Lung (tissue), 11 donors: ENCODE measurements at regions not wholly inside any gene's neighbourhood (a gene's known extent, or its start where the extent isn't known, plus 50 kb on each side); places are given as distances from the start of the nearest gene placed in this dataset.

ENCODE experiments used
- ATAC-seq: fragments of 200-7000 bp; cut with Tn5 transposase; one replicate; pipeline ENCODE4 v1.9.1; 2020; ENCODE audit warnings: moderate number of reproducible peaks; ENCODE audit not compliant: insufficient read depth, low FRiP score
- DNase-seq, 3 donors: peaks; one replicate each; pipeline ENCODE4 v3.0.0-alpha.2; 2013 to 2017
- H3K27ac ChIP-seq, 2 donors: one replicate each; pipeline ENCODE4 v1.5.1; 2013; ENCODE audit warnings: mild to moderate bottlenecking in 2 of 2, moderate library complexity in 2 of 2, control low read depth in 1 of 2, inconsistent platforms in 1 of 2, low read depth in 1 of 2, low read length in 1 of 2
- H3K27me3 ChIP-seq, 3 donors: one replicate each; pipeline ENCODE4 v1.5.1; 2013; ENCODE audit warnings: low read length in 2 of 3; ENCODE audit not compliant: control insufficient read depth in 3 of 3, insufficient read depth in 3 of 3
- H3K36me3 ChIP-seq, 4 donors: one replicate each; pipeline ENCODE4 v1.5.1; 2013; ENCODE audit warnings: low read length in 4 of 4, mild to moderate bottlenecking in 1 of 4, moderate library complexity in 1 of 4; ENCODE audit not compliant: control insufficient read depth in 4 of 4, insufficient read depth in 4 of 4
- H3K4me1 ChIP-seq, 5 donors: one replicate each; pipeline ENCODE4 v1.5.1; 2013; ENCODE audit warnings: low read length in 5 of 5, mild to moderate bottlenecking in 2 of 5, moderate library complexity in 1 of 5; ENCODE audit not compliant: control insufficient read depth in 5 of 5, insufficient read depth in 5 of 5
- H3K4me3 ChIP-seq: one replicate; pipeline ENCODE4 v1.5.1; 2013; ENCODE audit warnings: mild to moderate bottlenecking, control low read depth, moderate library complexity
- H3K9ac ChIP-seq, 2 donors: one replicate each; pipeline ENCODE4 v1.5.1; 2013; ENCODE audit warnings: low read length in 2 of 2, control low read depth in 1 of 2; ENCODE audit not compliant: insufficient read depth in 1 of 2
- H3K9me3 ChIP-seq, 4 donors: one replicate each; pipeline ENCODE4 v1.5.1; 2013; ENCODE audit warnings: low read length in 3 of 4, mild to moderate bottlenecking in 1 of 4, moderate library complexity in 1 of 4; ENCODE audit not compliant: control insufficient read depth in 4 of 4, insufficient read depth in 3 of 4
- CTCF ChIP-seq: IDR thresholded peaks from 2 replicates; pipeline ENCODE4 v1.5.1; 2012; ENCODE audit warnings: mild to moderate bottlenecking; ENCODE audit errors: control extremely low read depth, extremely low read depth
- WGBS, 2 donors: extraction: QIAGEN DNeasy Blood & Tissue Kit; methylation state at CpG; one replicate each; pipeline ENCODE4 v1.1.7; 2013; 5-methylcytosine and 5-hydroxymethylcytosine counted together
- donor health status: control.
- donor health status: control.
- donor health status: Bipolar disorder and iron deficiency.
- donor health status: healthy.
- donor health status: DM: yes; HTN: yes; CAD: no.

DNA sequence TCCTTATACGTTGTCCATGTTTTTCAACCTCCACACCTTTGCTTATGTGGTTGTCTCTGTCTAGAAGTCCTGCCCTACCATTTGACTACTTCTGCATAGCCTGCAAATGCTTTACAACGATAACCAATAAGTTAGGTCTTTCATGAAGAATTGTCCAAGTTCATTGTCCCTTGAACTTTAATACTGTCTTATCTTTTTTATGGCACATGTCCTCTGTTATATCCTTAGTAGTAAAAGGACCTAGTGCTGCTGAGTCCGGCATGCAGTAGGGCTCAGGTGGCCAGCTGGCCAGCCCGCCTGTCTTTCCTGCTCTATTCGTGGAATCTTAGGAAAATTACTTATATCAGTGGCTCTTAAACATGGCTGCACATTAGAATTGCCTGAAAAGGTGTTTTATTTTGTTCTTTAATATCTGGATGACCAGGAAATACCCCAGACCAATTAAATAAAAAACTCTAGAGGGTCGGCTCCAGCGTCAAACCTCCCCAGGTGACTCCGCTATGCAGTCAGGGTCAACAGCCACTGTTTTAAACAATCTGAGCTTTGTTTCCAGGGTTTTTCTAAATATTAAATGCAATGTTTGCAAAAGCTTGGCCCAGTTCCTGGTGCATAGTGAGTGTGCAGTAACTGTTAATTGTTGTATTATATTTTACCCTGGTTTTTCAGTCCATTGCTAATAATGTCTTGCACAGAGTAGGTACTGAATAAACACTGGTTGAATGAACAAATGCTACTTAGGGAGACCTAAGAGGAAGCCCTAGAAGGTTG is 64.6 kb upstream of the SESN3 start:
- Histone ChIP-seq H3K27ac (no peak overlapping the region), H3K4me1 (peaks cover 0 to 22% (median 3%) of the 10 kb centered on the region in 5 donors), H3K4me3 (no peak overlapping the region), H3K9ac (no peak overlapping the region), H3K36me3 (no peaks in the 10 kb centered on the region), H3K27me3 (no peaks in the 10 kb centered on the region), H3K9me3 (no peaks in the 10 kb centered on the region)
- DNase-seq (peak in 1 of 3 donors; percentile 59), ATAC-seq (no peak)
- no peak for TF ChIP-seq CTCF
- 83 to 94% methylated on average over 8 of the region's 8 CpGs for WGBS, 2 donors

- H3K27ac ChIP-seq: no peak overlapping the region
- 98 to 100% methylated on average over 1 of the region's 1 CpG for WGBS, 2 donors
Observed at GRCh38 chr11:95294701-95295100, 63.7 kb upstream of the SESN3 start.

DNA sequence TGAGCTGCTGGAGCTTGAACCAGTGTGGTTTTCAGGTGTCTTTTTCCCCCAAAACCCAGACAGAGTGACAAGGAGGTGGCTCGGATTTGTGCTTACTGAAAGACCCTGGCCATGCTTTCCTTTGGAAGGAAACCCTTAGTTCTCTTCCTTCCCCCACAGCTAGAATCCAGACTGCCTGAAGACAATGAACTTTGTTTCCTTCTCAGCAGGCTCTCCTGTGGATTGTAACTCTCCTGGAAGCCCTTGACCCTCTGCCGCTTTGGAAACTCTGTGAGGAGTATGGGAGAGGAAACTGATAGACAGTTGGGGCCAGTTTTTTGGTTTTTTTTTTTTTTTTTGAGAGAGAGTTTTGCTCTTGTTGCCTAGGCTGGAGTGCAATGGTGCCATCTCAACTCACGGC is 62.1 kb upstream of the SESN3 start:
- ATAC-seq (no peak), DNase-seq (no peak)
- H3K4me3 ChIP-seq: no peak overlapping the region
- no peaks in the 10 kb centered on the region for H3K27me3 ChIP-seq
- H3K4me1 ChIP-seq: peaks cover 0 to 10% (median 0%) of the 10 kb centered on the region in 5 donors
- H3K9me3 ChIP-seq: no peaks in the 10 kb centered on the region
- H3K27ac ChIP-seq: no peak overlapping the region
- no peaks in the 10 kb centered on the region for H3K36me3 ChIP-seq
- no peak for TF ChIP-seq CTCF
- WGBS, 2 donors: 91 to 93% methylated on average over 3 of the region's 3 CpGs
- no peak overlapping the region for H3K9ac ChIP-seq

More at GRCh38 chr11:95294701-95295100, 63.7 kb upstream of the SESN3 start:
- no peaks in the 10 kb centered on the region for H3K9me3 ChIP-seq
- no peak for ATAC-seq
- no peak overlapping the region for H3K4me3 ChIP-seq
- no peaks in the 10 kb centered on the region for H3K27me3 ChIP-seq
- H3K4me1 ChIP-seq: peaks cover 0 to 19% (median 3%) of the 10 kb centered on the region in 5 donors
- TF ChIP-seq CTCF: no peak
- H3K36me3 ChIP-seq: no peaks in the 10 kb centered on the region
- no peak overlapping the region for H3K9ac ChIP-seq
- DNase-seq: no peak

- Histone ChIP-seq H3K27ac (no peak overlapping the region), H3K27me3 (no peaks in the 10 kb centered on the region), H3K36me3 (no peaks in the 10 kb centered on the region), H3K9ac (no peak overlapping the region), H3K4me1 (peaks cover 0 to 10% (median 0%) of the 10 kb centered on the region in 5 donors), H3K9me3 (no peaks in the 10 kb centered on the region), H3K4me3 (no peak overlapping the region)
- ATAC-seq (no peak), DNase-seq (no peak)
- TF ChIP-seq CTCF: no peak
- 78 to 91% methylated on average over 4 of the region's 4 CpGs for WGBS, 2 donors
Observed at GRCh38 chr11:95291946-95292345, 60.9 kb upstream of the SESN3 start.
